HepG2 (cell line): ENCODE measurements at regions not wholly inside any gene's neighbourhood (a gene's known extent, or its start where the extent isn't known, plus 50 kb on each side); places are given as distances from the start of the nearest gene placed in this dataset.

ENCODE experiments used
- ATAC-seq: fragments of 200-7000 bp; cut with Tn5 transposase; 3 replicates; pipeline ENCODE4 v1.9.1; 2020; ENCODE audit warnings: mild to moderate bottlenecking, moderate library complexity
- BruUV-seq: library from RNA; stranded (reverse); fragments of 400-500 nt; replicated peaks from 2 replicates; lab custom pipeline; 2021; lab: Mats Ljungman, UMichigan
- CTCF ChIA-PET: fragments of 300-600 bp; formaldehyde crosslinking; extraction: SDS; loops from one replicate; lab custom pipeline; 2021; ENCODE audit warnings: low total read pairs, inconsistent platforms, low intra/inter-chr PET ratio; lab: Yijun Ruan, JAX
- POLR2A ChIA-PET: fragments of 350-600 bp; sonication (Branson Sonifier 250); formaldehyde crosslinking; loops from one replicate; lab custom pipeline; 2020; ENCODE audit warnings: antibody characterized with exemption, inconsistent platforms; lab: Yijun Ruan, JAX
- DNase-seq: peaks from one replicate; pipeline ENCODE4 v3.0.0-alpha.2; 2015; ENCODE audit warnings: low spot score
- FAIRE-seq: peaks from 3 replicates; lab custom pipeline; 2011; peaks lifted over from hg19 to GRCh38; lab: Jason Lieb, UNC
- H2AFZ ChIP-seq: one replicate; pipeline ENCODE4 v1.6.1; 2011; ENCODE audit warnings: low read length, inconsistent platforms
- H3K27ac ChIP-seq: fragments of 300-600 bp; 3 replicates; pipeline ENCODE4 v1.8.0; 2011; ENCODE audit warnings: mixed run types, mild to moderate bottlenecking, mixed read lengths, low read length, inconsistent platforms; ENCODE audit not compliant: insufficient read depth; ENCODE audit errors: extremely low read length
- H3K27me3 ChIP-seq, 2 experiments: fragments of 200-600 bp in 1 of 2; 2 replicates in 1 of 2; 3 replicates in 1 of 2; pipeline versions ENCODE4 v1.6.0 to v1.8.0; 2011; ENCODE audit warnings: low read length in 2 of 2, mild to moderate bottlenecking in 2 of 2, moderate library complexity in 2 of 2, inconsistent platforms in 1 of 2; ENCODE audit not compliant: insufficient read depth in 2 of 2, control insufficient read depth in 1 of 2
- H3K36me3 ChIP-seq, 2 experiments: fragments of 200-600 bp in 1 of 2; replicated peaks in 1 of 2; 2 replicates in 1 of 2; 3 replicates in 1 of 2; pipeline versions ENCODE4 v1.5.1 to v1.8.0; 2011; ENCODE audit warnings: low read length in 2 of 2, inconsistent platforms in 1 of 2; ENCODE audit not compliant: insufficient read depth in 2 of 2, control insufficient read depth in 1 of 2
- H3K4me1 ChIP-seq: 2 replicates; pipeline ENCODE4 v1.5.1; 2012; ENCODE audit warnings: low read length, inconsistent platforms; ENCODE audit not compliant: insufficient read depth
- H3K4me2 ChIP-seq: 2 replicates; pipeline ENCODE4 v1.6.0; 2011; ENCODE audit warnings: low read depth, low read length, inconsistent platforms
- H3K4me3 ChIP-seq, 3 experiments: fragments of 200-600 bp in 1 of 3; sonication (generic), shearing (Covaris generic) in 1 of 3; replicated peaks in 1 of 3; 2 replicates each; pipeline ENCODE4 v1.5.1; 2011 to 2016; ENCODE audit warnings: low read length in 3 of 3, inconsistent platforms in 2 of 3, low read depth in 2 of 3, mild to moderate bottlenecking in 2 of 3, control low read depth in 1 of 3, mixed read lengths in 1 of 3; ENCODE audit not compliant: insufficient read depth in 1 of 3
- H3K79me2 ChIP-seq: one replicate; pipeline ENCODE4 v1.6.1; 2011; ENCODE audit warnings: low read length, inconsistent platforms; ENCODE audit not compliant: insufficient read depth
- H3K9ac ChIP-seq: 2 replicates; pipeline ENCODE4 v1.6.0; 2011; ENCODE audit warnings: mild to moderate bottlenecking, low read depth, low read length, inconsistent platforms; ENCODE audit not compliant: insufficient read depth
- H3K9me3 ChIP-seq: 2 replicates; pipeline ENCODE4 v1.5.1; 2012; ENCODE audit warnings: mild to moderate bottlenecking, low read length
- H4K20me1 ChIP-seq: 2 replicates; pipeline ENCODE4 v1.6.0; 2011; ENCODE audit warnings: inconsistent platforms, mild to moderate bottlenecking, low read length, moderate library complexity; ENCODE audit not compliant: insufficient read depth
- FOXP1 ChIP-seq, 2 experiments: fragments of 450-650 bp in 1 of 2; IDR thresholded peaks; 2 replicates each; pipeline ENCODE4 v1.6.1; 2017 to 2018; ENCODE audit warnings: antibody characterized with exemption in 1 of 2
- NR2C2 ChIP-seq: sonication (generic); formaldehyde crosslinking; IDR thresholded peaks from 2 replicates; pipeline ENCODE4 v1.4.0; 2020; ENCODE audit warnings: missing genetic modification reagents, mild to moderate bottlenecking, moderate library complexity, borderline replicate concordance
- SNAI1 ChIP-seq: sonication (generic); formaldehyde crosslinking; IDR thresholded peaks from 2 replicates; pipeline ENCODE4 v1.5.0; 2020; ENCODE audit warnings: mild to moderate bottlenecking, missing genetic modification reagents, borderline replicate concordance
- SRY ChIP-seq: sonication (generic); formaldehyde crosslinking; IDR thresholded peaks from 2 replicates; pipeline ENCODE4 v1.8.0; 2022; ENCODE audit warnings: mild to moderate bottlenecking, missing genetic modification reagents
- THYN1 ChIP-seq: sonication (generic); formaldehyde crosslinking; IDR thresholded peaks from 2 replicates; pipeline ENCODE4 v1.8.1; 2023; ENCODE audit warnings: low read depth, mild to moderate bottlenecking, moderate library complexity, missing genetic modification reagents, borderline replicate concordance
- ZNF205 ChIP-seq: IDR thresholded peaks from 2 replicates; pipeline ENCODE4 v1.6.1; 2018; ENCODE audit warnings: missing biosample characterization, missing genetic modification reagents
- ZNF24 ChIP-seq: fragments of 450-650 bp; IDR thresholded peaks from 2 replicates; pipeline ENCODE4 v1.6.1; 2017; ENCODE audit warnings: antibody characterized with exemption, mild to moderate bottlenecking
- ZNF570 ChIP-seq: sonication (generic); formaldehyde crosslinking; IDR thresholded peaks from 2 replicates; pipeline ENCODE4 v1.4.0; 2020; ENCODE audit warnings: mild to moderate bottlenecking, missing genetic modification reagents, borderline replicate concordance
- ZNF709 ChIP-seq: sonication (generic); formaldehyde crosslinking; IDR thresholded peaks from 2 replicates; pipeline ENCODE4 v1.5.0; 2020; ENCODE audit warnings: mild to moderate bottlenecking, missing genetic modification reagents
- WGBS: methylation state at CpG from one replicate; pipeline ENCODE4 v1.1.6; 2017; ENCODE audit warnings: low lambda C conversion rate; 5-methylcytosine and 5-hydroxymethylcytosine counted together
- in situ Hi-C: cut with HindIII; loops from 2 replicates; pipeline ENCODE4 v1.10.0; 2017; ENCODE audit warnings: low pct_unique_long_range_greater_than_20kb; ENCODE audit not compliant: extremely low pct_ligation_motif_present
- intact Hi-C: fragments of 100-400 bp; cut with micrococcal nuclease; formaldehyde crosslinking; loops from one replicate; pipeline ENCODE4 v1.10.0; 2022; ENCODE audit not compliant: unreplicated experiment
- TF ChIP-seq, protein P1 (sequence below): sonication (generic); formaldehyde crosslinking; IDR thresholded peaks from 2 replicates; pipeline ENCODE4 v1.4.0; 2020; ENCODE audit warnings: missing genetic modification reagents
- TF ChIP-seq, protein P2 (sequence below): sonication (generic); formaldehyde crosslinking; IDR thresholded peaks from 2 replicates; pipeline ENCODE4 v1.4.0; 2020; ENCODE audit warnings: missing genetic modification reagents
- TF ChIP-seq, protein P3 (sequence below): sonication (generic); formaldehyde crosslinking; IDR thresholded peaks from 2 replicates; pipeline ENCODE4 v1.4.0; 2020; ENCODE audit warnings: missing genetic modification reagents
- TF ChIP-seq, protein P4 (sequence below): IDR thresholded peaks from 2 replicates; pipeline ENCODE4 v1.6.1; 2016; ENCODE audit warnings: missing compliant biosample characterization, missing genetic modification reagents, borderline replicate concordance
- TF ChIP-seq, protein P5 (sequence below): sonication (generic); formaldehyde crosslinking; IDR thresholded peaks from 2 replicates; pipeline ENCODE4 v1.9.0; 2021; ENCODE audit warnings: missing genetic modification reagents, borderline replicate concordance
- TF ChIP-seq, protein P6 (sequence below): IDR thresholded peaks from 2 replicates; pipeline ENCODE4 v1.6.1; 2016; ENCODE audit warnings: mild to moderate bottlenecking, missing biosample characterization, missing genetic modification reagents

DNA sequence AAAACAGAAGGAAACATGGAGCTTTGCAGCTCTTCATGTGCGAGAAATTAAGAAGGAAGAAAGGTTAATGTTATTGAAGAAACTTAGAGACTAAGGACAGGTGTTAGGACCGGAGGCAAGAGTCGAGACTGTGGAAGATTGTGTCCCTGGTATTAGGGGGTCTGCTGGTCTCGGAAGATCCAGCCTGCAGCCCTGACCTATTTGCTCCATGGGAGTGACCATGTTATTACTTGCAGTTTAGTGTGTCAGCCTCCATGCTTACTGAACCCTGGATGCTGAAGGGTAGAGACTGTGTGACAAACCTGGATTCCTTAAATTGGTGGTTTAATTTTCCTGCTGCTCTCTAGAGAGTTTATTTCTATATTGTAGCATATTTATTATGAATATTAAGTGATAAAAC lies 580.6 kb downstream of the NOVA1 start (continued):
- TF ChIP-seq, protein P1, sequence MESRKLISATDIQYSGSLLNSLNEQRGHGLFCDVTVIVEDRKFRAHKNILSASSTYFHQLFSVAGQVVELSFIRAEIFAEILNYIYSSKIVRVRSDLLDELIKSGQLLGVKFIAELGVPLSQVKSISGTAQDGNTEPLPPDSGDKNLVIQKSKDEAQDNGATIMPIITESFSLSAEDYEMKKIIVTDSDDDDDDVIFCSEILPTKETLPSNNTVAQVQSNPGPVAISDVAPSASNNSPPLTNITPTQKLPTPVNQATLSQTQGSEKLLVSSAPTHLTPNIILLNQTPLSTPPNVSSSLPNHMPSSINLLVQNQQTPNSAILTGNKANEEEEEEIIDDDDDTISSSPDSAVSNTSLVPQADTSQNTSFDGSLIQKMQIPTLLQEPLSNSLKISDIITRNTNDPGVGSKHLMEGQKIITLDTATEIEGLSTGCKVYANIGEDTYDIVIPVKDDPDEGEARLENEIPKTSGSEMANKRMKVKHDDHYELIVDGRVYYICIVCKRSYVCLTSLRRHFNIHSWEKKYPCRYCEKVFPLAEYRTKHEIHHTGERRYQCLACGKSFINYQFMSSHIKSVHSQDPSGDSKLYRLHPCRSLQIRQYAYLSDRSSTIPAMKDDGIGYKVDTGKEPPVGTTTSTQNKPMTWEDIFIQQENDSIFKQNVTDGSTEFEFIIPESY: no peak
- TF ChIP-seq, protein P2, sequence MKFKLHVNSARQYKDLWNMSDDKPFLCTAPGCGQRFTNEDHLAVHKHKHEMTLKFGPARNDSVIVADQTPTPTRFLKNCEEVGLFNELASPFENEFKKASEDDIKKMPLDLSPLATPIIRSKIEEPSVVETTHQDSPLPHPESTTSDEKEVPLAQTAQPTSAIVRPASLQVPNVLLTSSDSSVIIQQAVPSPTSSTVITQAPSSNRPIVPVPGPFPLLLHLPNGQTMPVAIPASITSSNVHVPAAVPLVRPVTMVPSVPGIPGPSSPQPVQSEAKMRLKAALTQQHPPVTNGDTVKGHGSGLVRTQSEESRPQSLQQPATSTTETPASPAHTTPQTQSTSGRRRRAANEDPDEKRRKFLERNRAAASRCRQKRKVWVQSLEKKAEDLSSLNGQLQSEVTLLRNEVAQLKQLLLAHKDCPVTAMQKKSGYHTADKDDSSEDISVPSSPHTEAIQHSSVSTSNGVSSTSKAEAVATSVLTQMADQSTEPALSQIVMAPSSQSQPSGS: no peak
- TF ChIP-seq, all 625 proteins: peak for 0

DNA sequence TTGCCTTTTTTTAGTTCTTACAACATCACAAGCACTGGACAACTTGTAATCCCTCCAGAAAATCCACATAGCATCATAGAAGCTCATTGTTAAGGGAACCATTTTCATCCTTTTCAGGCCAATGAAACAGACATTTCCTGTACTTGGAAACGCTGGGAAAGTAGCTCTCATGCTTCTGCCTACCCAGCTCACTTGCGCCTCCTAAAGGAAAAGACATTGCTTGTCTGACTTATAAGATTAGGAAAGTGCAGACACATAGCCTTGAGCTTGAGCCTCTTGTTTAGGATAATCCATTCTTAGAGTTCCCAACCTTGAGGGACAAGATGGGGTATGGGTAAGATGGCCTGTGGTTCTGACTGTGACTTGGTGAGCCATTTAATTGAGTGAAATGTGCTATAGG lies 589.5 kb downstream of the NOVA1 start:
- 9% methylated on average over 2 of the region's 2 CpGs for WGBS
- no peak for FAIRE-seq
- TF ChIP-seq NR2C2 (CRISPR knock-in tag): no peak
- TF ChIP-seq FOXP1 (IDR thresholded peaks at IDR 0.05): no peak
- TF ChIP-seq FOXP1 (CRISPR knock-in tag; IDR thresholded peaks at IDR 0.05): no peak
- TF ChIP-seq SNAI1 (CRISPR knock-in tag): no peak
- TF ChIP-seq SRY (CRISPR knock-in tag): no peak
- TF ChIP-seq, protein P3, sequence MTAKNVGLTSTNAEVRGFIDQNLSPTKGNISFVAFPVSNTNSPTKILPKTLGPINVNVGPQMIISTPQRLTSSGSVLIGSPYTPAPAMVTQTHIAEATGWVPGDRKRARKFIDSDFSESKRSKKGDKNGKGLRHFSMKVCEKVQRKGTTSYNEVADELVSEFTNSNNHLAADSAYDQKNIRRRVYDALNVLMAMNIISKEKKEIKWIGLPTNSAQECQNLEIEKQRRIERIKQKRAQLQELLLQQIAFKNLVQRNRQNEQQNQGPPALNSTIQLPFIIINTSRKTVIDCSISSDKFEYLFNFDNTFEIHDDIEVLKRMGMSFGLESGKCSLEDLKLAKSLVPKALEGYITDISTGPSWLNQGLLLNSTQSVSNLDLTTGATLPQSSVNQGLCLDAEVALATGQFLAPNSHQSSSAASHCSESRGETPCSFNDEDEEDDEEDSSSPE: no peak
- no peak for TF ChIP-seq ZNF24
- TF ChIP-seq, protein P4, sequence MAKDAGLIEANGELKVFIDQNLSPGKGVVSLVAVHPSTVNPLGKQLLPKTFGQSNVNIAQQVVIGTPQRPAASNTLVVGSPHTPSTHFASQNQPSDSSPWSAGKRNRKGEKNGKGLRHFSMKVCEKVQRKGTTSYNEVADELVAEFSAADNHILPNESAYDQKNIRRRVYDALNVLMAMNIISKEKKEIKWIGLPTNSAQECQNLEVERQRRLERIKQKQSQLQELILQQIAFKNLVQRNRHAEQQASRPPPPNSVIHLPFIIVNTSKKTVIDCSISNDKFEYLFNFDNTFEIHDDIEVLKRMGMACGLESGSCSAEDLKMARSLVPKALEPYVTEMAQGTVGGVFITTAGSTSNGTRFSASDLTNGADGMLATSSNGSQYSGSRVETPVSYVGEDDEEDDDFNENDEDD (CRISPR knock-in tag): no peak
- TF ChIP-seq ZNF570 (CRISPR knock-in tag): no peak
- TF ChIP-seq THYN1 (CRISPR knock-in tag): no peak
- TF ChIP-seq, protein P5, sequence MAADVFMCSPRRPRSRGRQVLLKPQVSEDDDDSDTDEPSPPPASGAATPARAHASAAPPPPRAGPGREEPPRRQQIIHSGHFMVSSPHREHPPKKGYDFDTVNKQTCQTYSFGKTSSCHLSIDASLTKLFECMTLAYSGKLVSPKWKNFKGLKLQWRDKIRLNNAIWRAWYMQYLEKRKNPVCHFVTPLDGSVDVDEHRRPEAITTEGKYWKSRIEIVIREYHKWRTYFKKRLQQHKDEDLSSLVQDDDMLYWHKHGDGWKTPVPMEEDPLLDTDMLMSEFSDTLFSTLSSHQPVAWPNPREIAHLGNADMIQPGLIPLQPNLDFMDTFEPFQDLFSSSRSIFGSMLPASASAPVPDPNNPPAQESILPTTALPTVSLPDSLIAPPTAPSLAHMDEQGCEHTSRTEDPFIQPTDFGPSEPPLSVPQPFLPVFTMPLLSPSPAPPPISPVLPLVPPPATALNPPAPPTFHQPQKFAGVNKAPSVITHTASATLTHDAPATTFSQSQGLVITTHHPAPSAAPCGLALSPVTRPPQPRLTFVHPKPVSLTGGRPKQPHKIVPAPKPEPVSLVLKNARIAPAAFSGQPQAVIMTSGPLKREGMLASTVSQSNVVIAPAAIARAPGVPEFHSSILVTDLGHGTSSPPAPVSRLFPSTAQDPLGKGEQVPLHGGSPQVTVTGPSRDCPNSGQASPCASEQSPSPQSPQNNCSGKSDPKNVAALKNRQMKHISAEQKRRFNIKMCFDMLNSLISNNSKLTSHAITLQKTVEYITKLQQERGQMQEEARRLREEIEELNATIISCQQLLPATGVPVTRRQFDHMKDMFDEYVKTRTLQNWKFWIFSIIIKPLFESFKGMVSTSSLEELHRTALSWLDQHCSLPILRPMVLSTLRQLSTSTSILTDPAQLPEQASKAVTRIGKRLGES: no peak
- TF ChIP-seq, protein P6, sequence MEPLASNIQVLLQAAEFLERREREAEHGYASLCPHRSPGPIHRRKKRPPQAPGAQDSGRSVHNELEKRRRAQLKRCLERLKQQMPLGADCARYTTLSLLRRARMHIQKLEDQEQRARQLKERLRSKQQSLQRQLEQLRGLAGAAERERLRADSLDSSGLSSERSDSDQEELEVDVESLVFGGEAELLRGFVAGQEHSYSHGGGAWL (CRISPR knock-in tag): no peak
- no peak for TF ChIP-seq ZNF205 (CRISPR knock-in tag)
- TF ChIP-seq ZNF709: no peak

More for the DNA sequence above, 589.5 kb downstream of the NOVA1 start:
- peaks cover 95% of the 10 kb centered on the region for H3K9me3 ChIP-seq
- H3K4me3 ChIP-seq: no peak overlapping the region
- no peaks in the 10 kb centered on the region for H3K4me1 ChIP-seq
- no peaks in the 10 kb centered on the region for H4K20me1 ChIP-seq
- DNase-seq (no peak), ATAC-seq (no peak)
- no peaks in the 10 kb centered on the region for H3K27me3 ChIP-seq
- BruUV-seq: no TSS peak
- intact Hi-C loops (no loop called here), in situ Hi-C loops (no loop called here)
- no peak overlapping the region for H3K9ac ChIP-seq
- H3K36me3 ChIP-seq: no peaks in the 10 kb centered on the region
- ChIA-PET POLR2A (no interaction called here), CTCF (no interaction called here)
- no peak overlapping the region for H3K4me2 ChIP-seq
- no peaks in the 10 kb centered on the region for H3K79me2 ChIP-seq
- H2AFZ ChIP-seq: no peak overlapping the region
- no peak overlapping the region for H3K27ac ChIP-seq
